GM23338 (cell line): ENCODE measurements at regions not wholly inside any gene's neighbourhood (a gene's known extent, or its start where the extent isn't known, plus 50 kb on each side); places are given as distances from the start of the nearest gene placed in this dataset.
A peak's percentile ranks its signal among the peaks of the same experiment; 100 is the strongest.

Source experiments
- ATAC-seq: fragments of 200-7000 bp; cut with Tn5 transposase; 3 replicates; pipeline ENCODE4 v1.9.1; 2020
- DNase-seq: peaks from one replicate; pipeline ENCODE4 v3.0.0-alpha.2; 2015; ENCODE audit warnings: low spot score
- H2AFZ ChIP-seq: fragments of 200-600 bp; sonication (generic); 2 replicates; pipeline ENCODE4 v1.8.0; 2016; ENCODE audit warnings: antibody characterized with exemption, mild to moderate bottlenecking, moderate library complexity
- H3F3A ChIP-seq: fragments of 200-600 bp; sonication (generic); replicated peaks from 2 replicates; pipeline ENCODE4 v1.8.0; 2017; ENCODE audit warnings: antibody characterized with exemption, mixed run types, low read depth
- H3K27ac ChIP-seq: fragments of 200-600 bp; sonication (generic); 2 replicates; pipeline ENCODE4 v1.6.1; 2016; ENCODE audit warnings: low read depth
- H3K27me3 ChIP-seq: fragments of 200-600 bp; sonication (generic); 2 replicates; pipeline ENCODE4 v1.8.0; 2016; ENCODE audit warnings: mild to moderate bottlenecking, mixed run types, moderate library complexity; ENCODE audit not compliant: insufficient read depth
- H3K36me3 ChIP-seq: fragments of 200-600 bp; sonication (generic); 2 replicates; pipeline ENCODE4 v1.8.0; 2016; ENCODE audit warnings: mild to moderate bottlenecking; ENCODE audit not compliant: insufficient read depth
- H3K4me1 ChIP-seq: fragments of 200-600 bp; sonication (generic); 2 replicates; pipeline ENCODE4 v1.8.0; 2016; ENCODE audit warnings: mild to moderate bottlenecking, moderate library complexity; ENCODE audit not compliant: insufficient read depth
- H3K4me2 ChIP-seq: fragments of 200-600 bp; sonication (generic); 2 replicates; pipeline ENCODE4 v1.7.1; 2017; ENCODE audit warnings: mixed run types
- H3K4me3 ChIP-seq: fragments of 200-600 bp; sonication (generic); 2 replicates; pipeline ENCODE4 v1.6.1; 2016; ENCODE audit warnings: mixed run types
- H3K79me2 ChIP-seq: fragments of 200-600 bp; sonication (generic); replicated peaks from 2 replicates; pipeline ENCODE4 v1.8.0; 2017; ENCODE audit warnings: mild to moderate bottlenecking; ENCODE audit not compliant: insufficient read depth
- H3K9me2 ChIP-seq: fragments of 200-600 bp; sonication (generic); 2 replicates; pipeline ENCODE4 v1.8.0; 2017; ENCODE audit not compliant: insufficient read depth
- H4K20me1 ChIP-seq: fragments of 200-600 bp; sonication (generic); replicated peaks from 2 replicates; pipeline ENCODE4 v1.8.0; 2017; ENCODE audit warnings: mild to moderate bottlenecking; ENCODE audit not compliant: insufficient read depth
- H3K27ac Mint-ChIP-seq: 2 replicates; pipeline ENCODE4 v1.8.0; 2020; ENCODE audit warnings: inconsistent platforms, mild to moderate bottlenecking, moderate library complexity, mixed read lengths
- H3K27me3 Mint-ChIP-seq: 3 replicates; pipeline ENCODE4 v1.8.0; 2022; ENCODE audit warnings: low read depth, mild to moderate bottlenecking, moderate library complexity, mixed read lengths, inconsistent platforms; ENCODE audit not compliant: insufficient read depth, poor library complexity
- H3K36me3 Mint-ChIP-seq: 3 replicates; pipeline ENCODE4 v1.8.0; 2021; ENCODE audit warnings: low read depth, mild to moderate bottlenecking, inconsistent platforms, moderate library complexity, mixed read lengths
- H3K4me1 Mint-ChIP-seq: 3 replicates; pipeline ENCODE4 v1.8.0; 2020; ENCODE audit warnings: mild to moderate bottlenecking, inconsistent platforms, mixed read lengths
- H3K4me3 Mint-ChIP-seq: 3 replicates; pipeline ENCODE4 v1.8.0; 2021; ENCODE audit warnings: moderate library complexity, mild to moderate bottlenecking, inconsistent platforms, mixed read lengths
- H3K9me3 Mint-ChIP-seq: 3 replicates; pipeline ENCODE4 v1.8.0; 2020; ENCODE audit warnings: moderate library complexity, mild to moderate bottlenecking, inconsistent platforms, mixed read lengths
- CREB1 ChIP-seq: fragments of 250-450 bp; sonication (Bioruptor Pico); IDR thresholded peaks from 2 replicates; pipeline ENCODE4 v1.5.0; 2020; ENCODE audit warnings: low read depth, mild to moderate bottlenecking, moderate library complexity
- CTCF ChIP-seq, 2 experiments: fragments of 200-600 bp in 1 of 2; sonication (generic) in 1 of 2; conservative IDR thresholded peaks; 2 replicates each; pipeline versions ENCODE4 v1.5.1 to v1.6.1; 2016 to 2017; ENCODE audit warnings: antibody characterized with exemption in 2 of 2, low read depth in 2 of 2, mild to moderate bottlenecking in 2 of 2, moderate library complexity in 1 of 2
- ETS1 ChIP-seq: IDR thresholded peaks from 2 replicates; pipeline ENCODE4 v1.6.1; 2016; ENCODE audit warnings: antibody characterized with exemption
- EZH2phosphoT487 ChIP-seq: fragments of 200-600 bp; sonication (generic); IDR thresholded peaks from one replicate; pipeline ENCODE4 v1.8.1; 2018; ENCODE audit warnings: antibody characterized with exemption; ENCODE audit not compliant: unreplicated experiment
- JUNB ChIP-seq: IDR thresholded peaks from one replicate; pipeline ENCODE4 v1.6.1; 2016; ENCODE audit warnings: antibody characterized with exemption; ENCODE audit not compliant: unreplicated experiment
- NANOG ChIP-seq: IDR thresholded peaks from 2 replicates; pipeline ENCODE4 v1.6.1; 2016; ENCODE audit warnings: antibody characterized with exemption, borderline replicate concordance
- POLR2AphosphoS5 ChIP-seq: IDR thresholded peaks from 2 replicates; pipeline ENCODE4 v1.6.1; 2016; ENCODE audit warnings: antibody characterized with exemption, low read depth
- REST ChIP-seq: IDR thresholded peaks from one replicate; pipeline ENCODE4 v1.6.1; 2018; ENCODE audit warnings: antibody characterized with exemption; ENCODE audit not compliant: unreplicated experiment
- ZNF114 ChIP-seq: fragments of 250-450 bp; sonication (Bioruptor Pico); IDR thresholded peaks from 2 replicates; pipeline ENCODE4 v1.5.0; 2020; ENCODE audit warnings: mild to moderate bottlenecking, moderate library complexity
- ZNF331 ChIP-seq: fragments of 250-450 bp; sonication (Bioruptor Pico); IDR thresholded peaks from 2 replicates; pipeline ENCODE4 v1.5.0; 2020; ENCODE audit warnings: low read depth, mild to moderate bottlenecking, moderate library complexity
- ZNF462 ChIP-seq: fragments of 250-450 bp; sonication (Bioruptor Pico); IDR thresholded peaks from 2 replicates; pipeline ENCODE4 v1.5.0; 2020; ENCODE audit warnings: mild to moderate bottlenecking, moderate library complexity

- TF ChIP-seq ETS1: no peak
- TF ChIP-seq CREB1 (CRISPR knock-in tag): no peak
- TF ChIP-seq EZH2phosphoT487: no peak
These were observed 461.4 kb upstream of the USP15 start (continued) for GRCh38 chr12:61798778-61799177.

- Histone ChIP-seq H3F3A (no peaks in the 10 kb centered on the region), H3K4me2 (no peak overlapping the region), H3K27ac (no peak overlapping the region), H4K20me1 (no peaks in the 10 kb centered on the region), H3K79me2 (no peaks in the 10 kb centered on the region), H3K4me1 (peaks cover 7% of the 10 kb centered on the region; the same call in 1 of the 2 replicates), H2AFZ (no peak overlapping the region), H3K27me3 (no peaks in the 10 kb centered on the region), H3K9me2 (peaks cover 9% of the 10 kb centered on the region; the same call in 1 of the 2 replicates), H3K4me3 (no peak overlapping the region), H3K36me3 (no peaks in the 10 kb centered on the region)
- Mint-ChIP-seq H3K36me3 (peaks cover 26% of the 10 kb centered on the region; the same call in 2 of the 3 replicates), H3K4me1 (peaks cover 12% of the 10 kb centered on the region; the same call in 2 of the 3 replicates), H3K9me3 (peaks cover 32% of the 10 kb centered on the region), H3K27me3 (peaks cover 3% of the 10 kb centered on the region), H3K4me3 (no peak overlapping the region), H3K27ac (no peak overlapping the region)
- 0 out of 3 replicates have a peak, but pooled peaks have one; percentile 29 for ATAC-seq
- DNase-seq: peak; percentile 22
- TF ChIP-seq NANOG: peak; percentile 82
- TF ChIP-seq POLR2AphosphoS5: no peak
- TF ChIP-seq CREB1 (CRISPR knock-in tag): no peak
- no peak for TF ChIP-seq JUNB
- TF ChIP-seq REST: no peak
- TF ChIP-seq ZNF114 (CRISPR knock-in tag): no peak
- TF ChIP-seq ETS1: no peak
- no peak for TF ChIP-seq CTCF (conservative IDR thresholded peaks at IDR 0.05; ENCODE audit: low read depth in 2 of 2)
- no peak for TF ChIP-seq ZNF331 (CRISPR knock-in tag)
- TF ChIP-seq ZNF462 (CRISPR knock-in tag): peak; percentile 43; the same call in 1 of the 2 replicates
These were observed 455.9 kb upstream of the USP15 start for GRCh38 chr12:61804301-61804700.
